Liver (tissue), 8 donors: ENCODE measurements at regions not wholly inside any gene's neighbourhood (a gene's known extent, or its start where the extent isn't known, plus 50 kb on each side); places are given as distances from the start of the nearest gene placed in this dataset.

Experiments
- DNase-seq: peaks from one replicate; pipeline ENCODE4 v3.0.0-alpha.2; 2017; ENCODE audit warnings: low spot score
- H3K27ac ChIP-seq, 2 donors: one replicate each; pipeline ENCODE4 v1.7.0; 2013; ENCODE audit warnings: inconsistent platforms in 2 of 2, low read length in 2 of 2, control low read depth in 1 of 2, low read depth in 1 of 2, mild to moderate bottlenecking in 1 of 2
- H3K27me3 ChIP-seq, 4 donors: one replicate each; pipeline versions ENCODE4 v1.6.1 to v1.7.0; 2013; ENCODE audit warnings: low read length in 3 of 4, inconsistent platforms in 1 of 4, mild to moderate bottlenecking in 1 of 4, moderate library complexity in 1 of 4; ENCODE audit not compliant: control insufficient read depth in 4 of 4, insufficient read depth in 4 of 4
- H3K36me3 ChIP-seq, 4 donors: one replicate each; pipeline versions ENCODE4 v1.6.1 to v1.7.0; 2013; ENCODE audit warnings: low read length in 3 of 4, mild to moderate bottlenecking in 3 of 4, low read depth in 1 of 4, moderate library complexity in 1 of 4; ENCODE audit not compliant: control insufficient read depth in 4 of 4, insufficient read depth in 3 of 4
- H3K4me1 ChIP-seq, 4 donors: one replicate each; pipeline versions ENCODE4 v1.6.1 to v1.7.0; 2013; ENCODE audit warnings: low read length in 3 of 4, mild to moderate bottlenecking in 3 of 4, moderate library complexity in 1 of 4; ENCODE audit not compliant: control insufficient read depth in 4 of 4, insufficient read depth in 4 of 4
- H3K4me3 ChIP-seq, 3 donors: one replicate each; pipeline versions ENCODE4 v1.6.1 to v1.7.0; 2013; ENCODE audit warnings: low read length in 3 of 3, control low read depth in 1 of 3, low read depth in 1 of 3, mild to moderate bottlenecking in 1 of 3
- H3K9ac ChIP-seq, 2 donors: one replicate each; pipeline ENCODE4 v1.7.0; 2013; ENCODE audit warnings: low read length in 2 of 2, mild to moderate bottlenecking in 2 of 2, moderate library complexity in 2 of 2, control low read depth in 1 of 2, low read depth in 1 of 2
- H3K9me3 ChIP-seq, 4 donors: one replicate each; pipeline versions ENCODE4 v1.6.1 to v1.7.0; 2013; ENCODE audit warnings: low read length in 3 of 4; ENCODE audit not compliant: control insufficient read depth in 4 of 4
- ATF3 ChIP-seq: IDR thresholded peaks from 2 replicates; pipeline ENCODE4 v1.6.1; 2016; ENCODE audit warnings: antibody characterized with exemption
- CTCF ChIP-seq: fragments of 150-350 bp; IDR thresholded peaks from 2 replicates; pipeline ENCODE4 v1.5.1; 2017; ENCODE audit warnings: improper control_type of control experiment, low read depth, low read length; ENCODE audit not compliant: missing input control
- EGR1 ChIP-seq, 2 donors: IDR thresholded peaks; 2 replicates each; pipeline ENCODE4 v1.6.1; 2016 to 2018; ENCODE audit warnings: antibody characterized with exemption in 2 of 2, low read depth in 2 of 2
- FOXA1 ChIP-seq: IDR thresholded peaks from 2 replicates; pipeline ENCODE4 v1.6.1; 2016; ENCODE audit warnings: antibody characterized with exemption
- FOXA2 ChIP-seq: IDR thresholded peaks from 2 replicates; pipeline ENCODE4 v1.6.1; 2016; ENCODE audit warnings: antibody characterized with exemption
- GABPA ChIP-seq, 2 donors: IDR thresholded peaks in 1 of 2; conservative IDR thresholded peaks in 1 of 2; 2 replicates each; pipeline ENCODE4 v1.6.1; 2016; ENCODE audit warnings: antibody characterized with exemption in 2 of 2, mild to moderate bottlenecking in 1 of 2, moderate library complexity in 1 of 2
- HNF4G ChIP-seq: IDR thresholded peaks from 2 replicates; pipeline ENCODE4 v1.6.1; 2016; ENCODE audit warnings: antibody characterized with exemption
- JUND ChIP-seq, 2 donors: IDR thresholded peaks; 2 replicates each; pipeline ENCODE4 v1.6.1; 2016; ENCODE audit warnings: antibody characterized with exemption in 2 of 2
- MAX ChIP-seq: IDR thresholded peaks from 2 replicates; pipeline ENCODE4 v1.6.1; 2016; ENCODE audit warnings: antibody characterized with exemption
- NR2F2 ChIP-seq: IDR thresholded peaks from 2 replicates; pipeline ENCODE4 v1.6.1; 2016; ENCODE audit warnings: antibody characterized with exemption
- RAD21 ChIP-seq, 2 donors: IDR thresholded peaks; 2 replicates each; pipeline ENCODE4 v1.6.1; 2016; ENCODE audit warnings: antibody characterized with exemption in 2 of 2, mild to moderate bottlenecking in 2 of 2
- REST ChIP-seq: IDR thresholded peaks from 2 replicates; pipeline ENCODE4 v1.6.1; 2016; ENCODE audit warnings: antibody characterized with exemption, mild to moderate bottlenecking
- RXRA ChIP-seq, 2 donors: IDR thresholded peaks; 2 replicates each; pipeline ENCODE4 v1.6.1; 2017 to 2018; ENCODE audit warnings: antibody characterized with exemption in 2 of 2, mild to moderate bottlenecking in 1 of 2
- SP1 ChIP-seq: IDR thresholded peaks from 2 replicates; pipeline ENCODE4 v1.6.1; 2018; ENCODE audit warnings: antibody characterized with exemption, mild to moderate bottlenecking
- TAF1 ChIP-seq: conservative IDR thresholded peaks from 2 replicates; pipeline ENCODE4 v1.6.1; 2016; ENCODE audit warnings: antibody characterized with exemption, mild to moderate bottlenecking
- YY1 ChIP-seq: IDR thresholded peaks from 2 replicates; pipeline ENCODE4 v1.6.1; 2016; ENCODE audit warnings: antibody characterized with exemption, mild to moderate bottlenecking
- ZBTB33 ChIP-seq: IDR thresholded peaks from 2 replicates; pipeline ENCODE4 v1.6.1; 2016; ENCODE audit warnings: antibody characterized with exemption
- WGBS: extraction: QIAGEN DNeasy Blood & Tissue Kit; methylation state at CpG from one replicate; pipeline ENCODE4 v1.1.7; 2013; 5-methylcytosine and 5-hydroxymethylcytosine counted together
- donor health status: healthy.
- donor health status: healthy.
- donor health status: healthy.
- donor health status: healthy.
- donor health status: healthy.

- H3K4me3 ChIP-seq: no peak overlapping the region
- DNase-seq: no peak
- H3K36me3 ChIP-seq: no peaks in the 10 kb centered on the region
- H3K9me3 ChIP-seq: no peaks in the 10 kb centered on the region
- H3K4me1 ChIP-seq: no peaks in the 10 kb centered on the region
- TF ChIP-seq JUND (IDR thresholded peaks at IDR 0.05): no peak
- no peak for TF ChIP-seq FOXA1
- no peak for TF ChIP-seq TAF1
- no peak for TF ChIP-seq CTCF
- TF ChIP-seq GABPA (IDR thresholded peaks at IDR 0.05 in 1 of 2, conservative IDR thresholded peaks at IDR 0.05 in 1 of 2): no peak
- TF ChIP-seq ZBTB33: no peak
- TF ChIP-seq NR2F2: no peak
- no peak for TF ChIP-seq RAD21 (IDR thresholded peaks at IDR 0.05)
- no peak for TF ChIP-seq FOXA2
- no peak for TF ChIP-seq YY1
- TF ChIP-seq MAX: no peak
- TF ChIP-seq REST: no peak
- no peak for TF ChIP-seq EGR1 (IDR thresholded peaks at IDR 0.05; ENCODE audit: low read depth in 2 of 2)
- no peak for TF ChIP-seq RXRA (IDR thresholded peaks at IDR 0.05)
- no peak for TF ChIP-seq SP1
- no peak for TF ChIP-seq HNF4G
- H3K27ac ChIP-seq: no peak overlapping the region
- 68% methylated on average over 5 of the region's 5 CpGs for WGBS
- H3K27me3 ChIP-seq: peaks cover 0 to 3% (median 1%) of the 10 kb centered on the region in 4 donors
- H3K9ac ChIP-seq: no peak overlapping the region
Measured at GRCh38 chr5:2851895-2852294, 100.4 kb upstream of the IRX2 start.

GRCh38 chr5:2849429-2849828, 98.0 kb upstream of the IRX2 start:
- Histone ChIP-seq H3K4me1 (no peaks in the 10 kb centered on the region), H3K27ac (no peak overlapping the region), H3K9ac (no peak overlapping the region), H3K27me3 (peaks cover 0 to 3% (median 1%) of the 10 kb centered on the region in 4 donors), H3K4me3 (no peak overlapping the region), H3K9me3 (no peaks in the 10 kb centered on the region), H3K36me3 (no peaks in the 10 kb centered on the region)
- WGBS: 60% methylated on average over 6 of the region's 6 CpGs
- TF ChIP-seq EGR1 (IDR thresholded peaks at IDR 0.05; ENCODE audit: low read depth in 2 of 2): no peak
- TF ChIP-seq TAF1: no peak
- no peak for TF ChIP-seq MAX
- TF ChIP-seq GABPA (IDR thresholded peaks at IDR 0.05 in 1 of 2, conservative IDR thresholded peaks at IDR 0.05 in 1 of 2): no peak
- no peak for TF ChIP-seq ATF3
- TF ChIP-seq HNF4G: no peak
- DNase-seq: no peak
